ENCODE measurements at regions not wholly inside any gene's neighbourhood (a gene's known extent, or its start where the extent isn't known, plus 50 kb on each side); places are given as distances from the start of the nearest gene placed in this dataset.

GRCh38 chr20:57867807-57868206 lies 158.0 kb upstream of the PMEPA1 start:
- DNase-seq = no peak

GRCh38 chr20:57867181-57867803 lies 157.5 kb upstream of the PMEPA1 start:
- no peak for DNase-seq

- DNase-seq = no peak
These were observed 156.7 kb upstream of the PMEPA1 start for GRCh38 chr20:57866250-57867106.

GRCh38 chr20:57865266-57865665 lies 155.5 kb upstream of the PMEPA1 start:
- no peak for DNase-seq

- DNase-seq = no peak
These were observed 150.8 kb upstream of the PMEPA1 start for GRCh38 chr20:57860576-57860975.

- DNase-seq = no peak
These were observed 148.2 kb upstream of the PMEPA1 start for GRCh38 chr20:57857969-57858368.

GRCh38 chr20:57857118-57857517 lies 147.3 kb upstream of the PMEPA1 start:
- no peak for DNase-seq

GRCh38 chr20:57856658-57857057 lies 146.8 kb upstream of the PMEPA1 start:
- DNase-seq = no peak

GRCh38 chr20:57851796-57852195 lies 142.0 kb upstream of the PMEPA1 start:
- DNase-seq = no peak

- DNase-seq = no peak
These were observed 141.3 kb upstream of the PMEPA1 start for GRCh38 chr20:57851025-57851682.

GRCh38 chr20:57849521-57850215 lies 139.9 kb upstream of the PMEPA1 start:
- DNase-seq = no peak

- no peak for DNase-seq
These were observed 139.3 kb upstream of the PMEPA1 start for GRCh38 chr20:57849121-57849520.

- DNase-seq = no peak
These were observed 138.5 kb upstream of the PMEPA1 start for GRCh38 chr20:57848282-57848681.

GRCh38 chr20:57847104-57847503 lies 137.3 kb upstream of the PMEPA1 start:
- no peak for DNase-seq

GRCh38 chr20:57844626-57845596 lies 135.1 kb upstream of the PMEPA1 start:
- DNase-seq = no peak

- DNase-seq = no peak
These were observed 134.3 kb upstream of the PMEPA1 start for GRCh38 chr20:57843941-57844625.

GRCh38 chr20:57842720-57843119 lies 132.9 kb upstream of the PMEPA1 start:
- no peak for DNase-seq

GRCh38 chr20:57841297-57841866 lies 131.6 kb upstream of the PMEPA1 start:
- DNase-seq = no peak

GRCh38 chr20:57840504-57841296 lies 130.9 kb upstream of the PMEPA1 start:
- DNase-seq = no peak

GRCh38 chr20:57840066-57840465 lies 130.3 kb upstream of the PMEPA1 start:
- DNase-seq = no peak
